ENCODE measurements at regions not wholly inside any gene's neighbourhood (a gene's known extent, or its start where the extent isn't known, plus 50 kb on each side); places are given as distances from the start of the nearest gene placed in this dataset.

DNA sequence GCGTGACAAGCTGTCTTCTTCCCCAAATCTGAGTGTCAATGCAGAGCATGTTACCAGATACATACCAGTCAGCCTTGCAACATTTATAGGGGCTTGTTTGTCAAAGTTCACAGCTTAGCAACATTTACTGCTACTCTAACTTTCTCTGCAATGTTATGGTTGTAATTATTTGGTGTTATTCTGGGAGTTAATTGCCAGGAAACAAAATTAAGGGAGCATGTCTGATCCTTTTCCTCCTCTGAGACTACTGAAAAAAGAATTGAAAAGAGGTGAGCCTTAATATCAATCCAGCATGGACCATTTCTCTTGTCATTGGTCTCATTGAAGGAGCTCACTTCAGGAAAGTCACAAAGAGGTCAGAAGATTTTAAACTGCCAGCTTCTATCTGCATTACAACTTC lies 465.6 kb upstream of the LINC00305 start:
- Histone ChIP-seq H4K20me1 (ENCODE audit: insufficient read depth, low read length) (no peaks in the 10 kb centered on the region), H3K9ac (ENCODE audit: low read depth, low read length) (no peak overlapping the region), H3K4me1 (ENCODE audit: insufficient read depth, low read length) (no peaks in the 10 kb centered on the region), H3K27ac (ENCODE audit: low read length) (no peak overlapping the region), H3K79me2 (ENCODE audit: insufficient read depth, low read length) (no peaks in the 10 kb centered on the region), H3K36me3 (ENCODE audit: insufficient read depth, low read length) (no peaks in the 10 kb centered on the region), H3K4me3 (ENCODE audit: low read depth in 1 of 2, low read length in 2 of 2) (no peak overlapping the region), H3K27me3 (ENCODE audit: insufficient read depth, low read length, poor library complexity) (no peaks in the 10 kb centered on the region), H3K4me2 (ENCODE audit: insufficient read depth, low read length) (no peak overlapping the region), H2AFZ (ENCODE audit: low read depth, low read length) (no peak overlapping the region), H3K9me3 (ENCODE audit: insufficient read depth, low read length, severe bottlenecking) (no peaks in the 10 kb centered on the region)
- TF ChIP-seq EZH2 (IDR thresholded peaks at IDR 0.05; ENCODE audit: borderline replicate concordance, low read depth, low read length, severe bottlenecking): no peak
- TF ChIP-seq CTCF (IDR thresholded peaks at IDR 0.05; ENCODE audit: borderline replicate concordance, extremely low read depth, low read length, poor library complexity, severe bottlenecking): no peak
- ATAC-seq (ENCODE audit: insufficient read depth, low read depth) (no peak), DNase-seq (no peak)

- Histone ChIP-seq H3K4me3 (ENCODE audit: low read depth in 1 of 2, low read length in 2 of 2) (no peak overlapping the region), H3K9ac (ENCODE audit: low read depth, low read length) (no peak overlapping the region), H3K27me3 (ENCODE audit: insufficient read depth, low read length, poor library complexity) (no peaks in the 10 kb centered on the region), H3K36me3 (ENCODE audit: insufficient read depth, low read length) (no peaks in the 10 kb centered on the region), H4K20me1 (ENCODE audit: insufficient read depth, low read length) (no peaks in the 10 kb centered on the region), H3K9me3 (ENCODE audit: insufficient read depth, low read length, severe bottlenecking) (no peaks in the 10 kb centered on the region), H3K27ac (ENCODE audit: low read length) (no peak overlapping the region), H3K79me2 (ENCODE audit: insufficient read depth, low read length) (no peaks in the 10 kb centered on the region), H2AFZ (ENCODE audit: low read depth, low read length) (no peak overlapping the region), H3K4me2 (ENCODE audit: insufficient read depth, low read length) (no peak overlapping the region), H3K4me1 (ENCODE audit: insufficient read depth, low read length) (no peaks in the 10 kb centered on the region)
- ATAC-seq (ENCODE audit: insufficient read depth, low read depth) (no peak), DNase-seq (no peak)
- TF ChIP-seq EZH2 (IDR thresholded peaks at IDR 0.05; ENCODE audit: borderline replicate concordance, low read depth, low read length, severe bottlenecking): no peak
- TF ChIP-seq CTCF (IDR thresholded peaks at IDR 0.05; ENCODE audit: borderline replicate concordance, extremely low read depth, low read length, poor library complexity, severe bottlenecking): no peak
Measured at GRCh38 chr18:64592246-64592645, 443.4 kb upstream of the LINC00305 start.

- Histone ChIP-seq H3K36me3 (ENCODE audit: insufficient read depth, low read length) (no peaks in the 10 kb centered on the region), H3K79me2 (ENCODE audit: insufficient read depth, low read length) (no peaks in the 10 kb centered on the region), H2AFZ (ENCODE audit: low read depth, low read length) (no peak overlapping the region), H4K20me1 (ENCODE audit: insufficient read depth, low read length) (no peaks in the 10 kb centered on the region), H3K4me1 (ENCODE audit: insufficient read depth, low read length) (no peaks in the 10 kb centered on the region), H3K4me3 (ENCODE audit: low read depth in 1 of 2, low read length in 2 of 2) (no peak overlapping the region), H3K27ac (ENCODE audit: low read length) (no peak overlapping the region), H3K9me3 (ENCODE audit: insufficient read depth, low read length, severe bottlenecking) (no peaks in the 10 kb centered on the region), H3K27me3 (ENCODE audit: insufficient read depth, low read length, poor library complexity) (no peaks in the 10 kb centered on the region), H3K9ac (ENCODE audit: low read depth, low read length) (no peak overlapping the region), H3K4me2 (ENCODE audit: insufficient read depth, low read length) (no peak overlapping the region)
- DNase-seq: no peak
- TF ChIP-seq CTCF (IDR thresholded peaks at IDR 0.05; ENCODE audit: borderline replicate concordance, extremely low read depth, low read length, poor library complexity, severe bottlenecking) (no peak), EZH2 (IDR thresholded peaks at IDR 0.05; ENCODE audit: borderline replicate concordance, low read depth, low read length, severe bottlenecking) (no peak)
- no peak for ATAC-seq (ENCODE audit: insufficient read depth, low read depth)
Measured at GRCh38 chr18:64589000-64589399, 440.1 kb upstream of the LINC00305 start.

DNA sequence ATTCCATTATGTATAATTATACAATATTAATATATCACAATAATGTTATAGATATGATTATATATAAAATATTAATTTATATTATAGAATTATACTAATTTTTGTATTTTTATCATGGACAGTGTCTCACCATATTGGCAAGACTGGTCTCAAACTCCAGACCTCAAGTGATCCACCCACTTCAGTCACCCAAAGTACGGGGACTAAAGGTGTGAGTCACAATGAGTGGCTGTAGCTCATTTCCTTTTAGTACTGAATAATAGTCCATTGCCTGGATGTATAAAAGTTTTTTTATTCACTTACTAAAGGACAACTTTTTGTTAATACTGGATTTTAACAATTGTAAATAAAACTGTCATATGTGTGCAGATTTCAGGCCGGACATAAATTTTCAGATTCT lies 417.6 kb upstream of the LINC00305 start:
- no peaks in the 10 kb centered on the region for H3K27me3 ChIP-seq (ENCODE audit: insufficient read depth, low read length, poor library complexity)
- H3K4me2 ChIP-seq (ENCODE audit: insufficient read depth, low read length): no peak overlapping the region
- TF ChIP-seq CTCF (IDR thresholded peaks at IDR 0.05; ENCODE audit: borderline replicate concordance, extremely low read depth, low read length, poor library complexity, severe bottlenecking) (no peak), EZH2 (IDR thresholded peaks at IDR 0.05; ENCODE audit: borderline replicate concordance, low read depth, low read length, severe bottlenecking) (no peak)
- no peaks in the 10 kb centered on the region for H3K79me2 ChIP-seq (ENCODE audit: insufficient read depth, low read length)
- no peak for ATAC-seq (ENCODE audit: insufficient read depth, low read depth)
- no peak overlapping the region for H3K4me3 ChIP-seq (ENCODE audit: low read depth in 1 of 2, low read length in 2 of 2)
- no peaks in the 10 kb centered on the region for H4K20me1 ChIP-seq (ENCODE audit: insufficient read depth, low read length)
- DNase-seq: no peak
- no peak overlapping the region for H2AFZ ChIP-seq (ENCODE audit: low read depth, low read length)
- no peaks in the 10 kb centered on the region for H3K4me1 ChIP-seq (ENCODE audit: insufficient read depth, low read length)
- H3K9ac ChIP-seq (ENCODE audit: low read depth, low read length): no peak overlapping the region
- no peak overlapping the region for H3K27ac ChIP-seq (ENCODE audit: low read length)
- H3K36me3 ChIP-seq (ENCODE audit: insufficient read depth, low read length): no peaks in the 10 kb centered on the region
- H3K9me3 ChIP-seq (ENCODE audit: insufficient read depth, low read length, severe bottlenecking): no peaks in the 10 kb centered on the region

Data from DND-41 (cell line).